NCI-H345 treated with DMSO at 0.1 percent for 48 hours (cell line): ENCODE measurements at regions not wholly inside any gene's neighbourhood (a gene's known extent, or its start where the extent isn't known, plus 50 kb on each side); places are given as distances from the start of the nearest gene placed in this dataset.

ENCODE experiments used
- DNase-seq: peaks from one replicate; lab custom pipeline; 2025; ENCODE audit not compliant: unreplicated experiment; lab: John Stamatoyannopoulos, UW

DNA sequence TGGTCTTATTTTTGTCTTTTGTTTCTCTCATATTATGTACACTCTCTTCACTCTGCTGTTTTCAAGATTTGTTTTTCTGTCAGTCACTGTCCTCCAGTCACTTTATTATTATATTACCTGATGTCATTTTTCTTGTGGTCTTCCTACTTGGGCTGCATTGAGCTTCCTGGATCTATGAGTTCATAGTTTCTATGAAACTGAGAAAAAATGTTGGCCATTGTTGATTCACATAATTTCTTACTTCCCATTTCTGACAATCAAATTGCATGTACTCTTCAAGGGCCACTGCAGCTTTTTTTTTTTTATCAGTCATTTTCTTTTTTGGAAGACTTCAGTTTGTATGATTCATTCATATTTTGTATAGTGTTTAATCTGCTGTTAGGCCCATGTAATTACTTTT is 1180.6 kb upstream of the GBE1 start:
- no peak for DNase-seq

DNA sequence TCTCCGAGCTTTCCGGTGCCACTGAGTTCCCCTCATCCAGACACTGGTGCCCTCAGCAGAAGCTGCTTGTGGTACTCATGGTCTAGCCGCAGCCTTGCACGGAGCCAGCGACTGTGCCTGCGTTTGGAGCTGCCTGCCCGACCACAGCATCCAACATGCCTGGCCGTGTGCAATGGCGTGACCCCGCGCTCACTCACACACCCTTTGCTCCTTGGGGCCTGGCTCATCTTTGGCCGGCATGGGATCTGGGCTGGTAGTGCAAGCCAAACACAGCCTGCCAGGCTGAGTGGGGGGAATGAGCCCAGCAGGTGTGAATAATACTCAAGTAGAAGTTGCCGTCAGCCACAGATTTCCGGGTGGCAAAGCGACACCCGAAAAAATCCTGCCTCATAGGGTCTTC is 1178.7 kb upstream of the GBE1 start:
- no peak for DNase-seq

DNA sequence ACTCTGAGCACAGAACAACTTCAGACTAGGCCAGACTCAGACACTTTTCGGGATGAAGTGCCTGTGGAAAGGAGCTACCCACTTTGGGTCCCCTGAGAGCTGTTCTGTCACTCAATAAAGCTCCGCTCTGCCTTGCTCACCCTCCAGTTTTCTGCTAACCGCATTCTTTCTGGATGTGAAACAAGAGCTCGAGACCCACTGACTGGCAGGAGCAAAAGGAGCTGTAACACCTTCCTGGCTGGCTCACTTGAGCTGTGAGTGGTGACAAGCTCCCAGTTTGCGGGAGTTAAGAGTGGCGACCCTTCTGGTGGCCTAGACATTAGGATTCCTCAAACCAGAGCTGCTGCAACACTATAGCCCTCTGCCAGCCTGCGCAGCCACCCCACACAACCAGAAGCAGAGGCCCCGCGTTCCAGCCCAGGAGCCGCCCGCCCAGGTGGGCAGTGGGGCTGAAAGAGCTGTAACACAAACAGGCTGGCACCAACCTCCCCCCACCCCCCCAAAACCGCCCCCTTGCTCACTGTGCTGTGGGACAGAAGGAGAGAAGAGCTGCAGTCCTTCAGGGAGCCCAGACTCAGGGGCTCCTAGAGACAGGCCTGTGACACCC is 1178.1 kb upstream of the GBE1 start:
- no peak for DNase-seq

DNA sequence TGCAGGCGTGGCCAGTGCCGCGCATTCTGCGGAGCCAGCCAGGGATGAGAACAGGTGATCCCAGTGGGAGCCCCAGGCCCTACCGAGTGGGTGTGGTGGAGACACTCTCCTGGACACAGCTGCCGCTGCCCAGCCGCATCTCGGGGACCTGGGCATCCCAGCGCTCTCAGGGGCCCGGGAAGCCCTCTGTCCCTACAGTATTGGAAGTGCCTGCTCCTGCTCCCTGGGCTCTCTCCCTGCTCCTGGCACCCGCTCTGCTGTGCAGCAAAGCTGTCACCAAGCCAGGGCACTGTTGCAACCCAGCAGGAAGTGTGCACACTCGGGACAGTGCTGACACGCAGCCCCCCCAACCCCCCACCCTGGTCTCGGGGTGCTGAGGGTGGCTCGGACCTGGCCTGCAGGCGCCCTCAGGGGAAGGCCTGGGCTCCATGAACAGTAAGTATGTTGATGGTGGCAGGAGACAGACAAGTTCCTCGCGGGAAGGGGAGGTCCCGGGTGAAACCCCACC is 1177.4 kb upstream of the GBE1 start:
- no peak for DNase-seq

DNA sequence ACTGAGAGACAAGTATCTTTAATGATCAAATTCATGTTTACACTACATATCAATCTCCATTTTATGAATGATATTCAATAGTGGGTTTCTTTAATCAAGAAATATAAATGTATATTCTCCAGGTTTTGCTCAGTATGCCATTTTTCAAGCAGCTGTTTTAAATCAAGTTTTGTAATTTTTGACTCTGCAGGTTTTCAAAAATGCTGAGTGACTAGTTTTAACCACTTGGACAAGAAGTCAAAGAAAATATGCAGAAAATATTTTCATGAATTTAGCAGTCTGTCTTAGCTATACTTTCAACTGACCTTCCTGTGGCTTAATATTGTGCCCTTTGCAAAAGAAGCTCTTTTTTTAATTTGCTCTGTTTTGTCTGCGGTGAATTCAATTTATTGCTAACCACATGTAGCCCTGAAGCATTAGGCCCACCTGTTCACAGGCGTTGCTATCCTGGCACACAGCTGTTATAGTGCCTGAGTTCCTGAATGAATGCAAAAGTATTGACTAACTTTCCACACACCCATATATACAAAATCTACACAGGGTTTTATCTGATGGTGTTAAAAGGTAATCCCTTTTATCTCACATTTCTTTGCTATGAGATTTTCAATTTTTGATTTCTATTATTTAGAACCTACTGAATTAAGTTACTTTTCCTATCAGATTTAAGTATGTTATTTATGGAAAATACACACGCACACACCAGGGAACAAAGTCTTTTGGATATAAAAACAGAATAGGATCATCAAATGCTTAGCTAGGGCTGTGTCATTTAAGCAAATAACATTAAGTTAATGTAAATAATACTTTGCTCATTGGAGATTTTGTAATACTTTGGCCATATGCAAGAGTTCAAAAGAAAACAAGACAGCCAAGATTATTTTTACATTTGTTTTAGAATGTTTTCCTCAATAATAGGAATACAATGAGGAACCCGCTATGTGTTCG is 1166.1 kb upstream of the GBE1 start:
- no peak for DNase-seq

DNA sequence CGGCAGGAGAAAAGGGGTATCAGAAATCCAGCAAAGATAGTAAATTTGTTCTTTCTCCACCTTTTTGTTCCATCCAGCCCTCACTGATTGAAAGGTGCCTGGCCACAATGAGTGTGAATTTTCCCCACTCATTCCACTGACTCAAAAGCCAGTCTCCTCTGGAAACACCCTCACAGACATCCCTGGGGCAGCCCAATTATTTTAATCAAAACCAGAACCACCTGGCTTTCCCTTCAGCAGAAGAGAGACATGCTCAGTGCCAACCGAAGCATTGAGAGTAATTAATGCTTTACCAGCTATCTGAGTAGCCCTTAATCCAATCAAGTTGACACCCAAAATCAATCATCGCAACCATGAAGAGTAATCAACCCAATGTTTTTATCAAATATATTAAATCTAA is 1129.6 kb upstream of the GBE1 start:
- no peak for DNase-seq

DNA sequence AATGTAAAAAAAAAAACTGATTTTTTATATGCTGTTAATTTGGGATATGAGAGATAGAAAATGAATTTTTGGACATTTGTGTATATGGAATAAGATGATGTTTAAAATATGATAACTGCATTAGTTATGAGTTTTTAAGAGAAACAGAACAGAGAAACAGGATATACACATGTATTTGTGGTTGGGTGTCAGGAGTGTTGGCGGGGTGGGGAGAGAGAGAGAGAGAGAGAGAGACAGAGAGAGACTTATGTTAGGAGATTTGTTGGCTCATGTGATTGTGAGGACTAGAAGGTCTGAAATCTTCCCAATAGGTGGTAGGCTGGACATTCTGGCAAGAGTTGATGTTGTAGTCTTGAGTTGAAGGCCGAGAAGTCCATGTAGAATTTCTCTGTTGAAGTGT is 1121.6 kb upstream of the GBE1 start:
- no peak for DNase-seq

DNA sequence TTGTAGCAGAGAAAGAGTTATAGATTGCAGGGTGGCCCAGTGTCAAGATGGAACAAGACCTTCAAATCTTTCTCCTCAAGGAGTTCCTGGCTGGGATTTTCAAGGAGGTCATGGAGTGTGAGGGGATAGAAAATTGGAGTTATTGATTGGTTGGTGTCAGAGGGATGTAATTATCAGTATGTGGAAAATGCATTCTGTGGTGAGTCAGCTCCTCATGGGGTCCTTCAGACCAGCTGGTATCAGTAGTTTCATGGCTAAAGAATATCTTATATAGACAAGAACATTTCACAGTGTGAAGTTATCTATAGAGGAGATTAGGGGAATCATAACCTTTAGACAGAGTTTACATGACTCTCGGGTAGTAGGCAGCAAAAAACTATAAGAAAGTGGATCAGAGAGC is 1114.0 kb upstream of the GBE1 start:
- DNase-seq, result no peak

DNA sequence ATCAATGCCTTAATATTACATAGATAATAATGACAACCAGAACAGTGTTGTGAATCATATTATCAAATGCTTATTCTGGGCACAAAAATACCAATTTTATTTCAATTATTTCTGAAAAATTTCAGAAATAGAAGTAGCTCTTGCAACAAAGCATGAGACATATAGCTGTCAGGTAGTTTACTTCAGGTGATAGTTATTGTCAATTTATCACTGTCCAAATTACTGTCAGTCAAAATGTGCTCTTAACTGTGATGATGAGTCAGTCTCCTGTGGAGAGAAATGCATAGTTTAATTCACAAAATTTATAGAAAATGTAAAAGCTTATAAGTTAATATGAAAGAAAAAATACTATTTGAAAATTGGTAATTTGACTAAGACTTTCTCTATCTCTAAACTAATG is 1078.4 kb upstream of the GBE1 start:
- no peak for DNase-seq

DNA sequence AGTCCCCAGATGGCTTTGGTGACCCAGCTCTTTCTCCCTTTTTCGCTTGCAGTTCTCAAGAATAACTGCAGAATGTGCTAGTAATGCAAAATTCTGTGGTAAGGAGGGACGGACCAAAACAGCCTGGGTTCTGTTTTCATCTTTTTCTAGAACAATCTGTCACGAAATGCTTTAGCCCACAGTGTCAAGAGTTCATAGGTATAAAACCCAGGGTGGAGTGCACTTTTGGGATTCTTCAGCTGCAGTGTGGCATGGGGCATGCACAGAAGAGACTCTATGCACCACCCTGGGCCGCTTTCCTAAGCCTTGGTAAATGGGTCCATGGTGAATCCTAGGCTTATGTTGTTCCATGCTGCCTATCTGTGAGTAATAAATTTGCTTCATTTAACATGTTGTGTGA is 1072.7 kb upstream of the GBE1 start:
- DNase-seq, result no peak

DNA sequence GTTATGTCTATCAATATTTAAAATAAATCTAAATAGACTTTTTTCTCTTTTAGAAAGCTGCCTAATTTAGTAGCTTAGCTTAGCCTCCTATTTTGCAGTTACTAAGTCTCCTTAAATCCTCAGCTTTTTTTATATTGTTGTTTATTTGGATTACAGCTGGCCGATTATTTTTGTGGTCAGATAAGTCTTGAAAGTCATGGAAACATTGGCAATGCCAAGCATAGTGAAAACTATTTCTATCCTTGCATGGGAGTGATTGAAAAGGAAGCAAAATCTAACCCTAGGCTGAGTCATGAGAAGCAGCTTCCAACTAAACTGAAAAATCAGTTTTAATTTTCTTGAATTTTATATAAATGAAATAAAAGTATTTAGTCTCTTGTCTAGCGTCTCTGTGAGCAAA is 1063.0 kb upstream of the GBE1 start:
- DNase-seq, result no peak

DNA sequence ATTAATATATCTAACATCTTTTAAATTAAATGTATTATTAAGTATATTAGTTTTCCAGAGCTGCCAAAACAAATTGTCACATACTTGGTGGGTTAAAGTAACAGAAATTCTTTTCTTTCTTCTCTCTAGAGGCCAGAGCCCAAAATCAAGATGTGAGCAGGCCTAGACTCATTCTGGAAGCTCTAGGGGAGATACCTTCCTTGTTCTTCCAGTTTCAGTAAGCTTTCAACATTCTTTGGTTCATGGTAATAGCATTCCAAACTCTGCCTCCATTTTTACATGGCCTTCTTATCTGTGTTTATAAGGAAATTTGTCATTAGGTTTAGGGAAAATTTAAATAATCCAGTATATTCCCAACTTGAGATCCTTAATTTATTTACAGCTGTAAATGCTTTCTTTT is 1054.6 kb upstream of the GBE1 start:
- no peak for DNase-seq

DNA sequence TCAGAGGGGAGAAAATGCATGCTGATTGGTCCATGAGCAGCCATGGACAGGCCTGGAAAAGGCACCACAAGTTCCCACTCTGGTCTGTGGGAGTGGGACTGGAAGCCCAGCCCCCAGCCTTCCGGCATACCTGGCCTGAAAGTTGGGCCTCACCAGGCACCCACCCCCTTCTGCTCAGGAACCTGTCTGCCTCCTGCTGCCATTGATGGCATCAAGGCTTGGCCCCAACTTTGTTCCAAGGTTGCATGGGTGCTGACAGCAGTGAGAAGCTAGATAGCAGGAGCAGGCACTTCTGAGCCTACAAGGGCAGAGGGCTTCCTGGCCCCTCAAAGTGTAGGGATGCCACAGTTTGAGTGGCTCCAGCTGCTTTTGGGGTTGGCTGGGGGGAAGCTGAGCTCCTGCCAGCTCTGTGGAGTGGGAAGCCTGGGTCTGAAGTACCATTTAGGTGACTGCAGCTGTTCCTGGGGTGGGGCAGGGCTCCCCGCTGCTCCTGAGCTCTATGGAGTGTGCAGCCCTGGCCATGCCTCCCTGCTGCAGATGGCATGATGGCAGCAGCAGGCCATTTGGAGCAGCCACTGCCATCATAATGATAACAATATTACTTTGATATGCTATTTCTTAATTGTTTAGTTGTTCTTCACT is 1054.1 kb upstream of the GBE1 start:
- no peak for DNase-seq

DNA sequence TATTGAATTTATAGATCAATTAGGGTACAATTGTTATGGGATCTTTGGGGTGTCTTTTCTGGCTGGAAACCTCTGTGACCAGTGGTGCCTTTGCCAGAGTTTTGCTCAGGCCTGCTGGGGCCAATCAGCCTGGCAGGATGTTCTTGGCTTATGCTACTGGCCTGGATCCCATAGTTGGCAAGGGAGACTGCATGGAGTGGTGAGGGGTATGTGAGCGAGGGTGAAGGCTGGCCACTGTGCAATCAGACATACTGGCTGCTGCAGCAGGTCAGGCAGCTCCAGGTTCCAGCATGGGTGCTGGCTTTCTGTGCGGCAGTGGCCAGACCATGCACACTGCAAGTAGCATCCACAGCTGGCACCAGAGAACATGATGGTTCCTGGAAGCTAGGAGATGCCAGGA is 1053.2 kb upstream of the GBE1 start:
- DNase-seq, result no peak

DNA sequence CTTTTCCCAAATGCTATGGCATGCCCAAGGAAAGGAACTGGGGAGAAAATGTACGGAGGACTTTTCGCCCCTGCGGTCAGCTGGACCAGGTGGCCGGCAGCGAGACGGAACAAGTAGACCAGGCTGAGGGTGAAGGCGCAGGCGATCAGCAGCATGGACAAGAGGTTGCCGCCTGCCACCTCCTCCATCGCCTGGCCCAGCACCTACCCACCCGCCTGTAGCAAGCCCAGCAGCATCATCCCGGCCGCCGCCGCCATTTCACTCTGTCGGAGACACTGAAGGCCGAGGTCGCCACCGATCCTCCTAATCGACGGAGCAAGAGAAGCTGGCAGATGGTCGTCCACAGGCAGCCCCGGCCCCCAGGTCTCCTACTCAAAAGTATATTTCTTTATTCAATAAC is 1046.3 kb upstream of the GBE1 start:
- no peak for DNase-seq

DNA sequence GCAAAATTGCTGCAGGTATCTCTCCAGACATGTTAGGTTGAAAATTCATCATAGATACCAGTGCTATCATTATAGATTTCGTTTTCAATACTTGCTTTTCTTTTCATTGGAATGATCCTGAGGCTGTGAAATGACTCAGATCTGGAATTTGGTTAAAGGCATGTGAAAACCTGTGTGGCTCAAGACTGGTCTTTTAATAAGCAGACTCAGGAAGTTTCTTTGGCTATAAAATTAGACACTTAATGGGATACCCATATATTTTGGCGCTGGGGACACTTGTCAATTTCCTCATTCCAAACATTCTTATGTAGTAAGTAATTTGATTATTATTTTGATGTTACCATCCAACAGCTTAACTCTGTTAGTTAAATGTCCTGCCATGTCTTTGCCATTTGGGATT is 1041.1 kb upstream of the GBE1 start:
- DNase-seq, result no peak

DNA sequence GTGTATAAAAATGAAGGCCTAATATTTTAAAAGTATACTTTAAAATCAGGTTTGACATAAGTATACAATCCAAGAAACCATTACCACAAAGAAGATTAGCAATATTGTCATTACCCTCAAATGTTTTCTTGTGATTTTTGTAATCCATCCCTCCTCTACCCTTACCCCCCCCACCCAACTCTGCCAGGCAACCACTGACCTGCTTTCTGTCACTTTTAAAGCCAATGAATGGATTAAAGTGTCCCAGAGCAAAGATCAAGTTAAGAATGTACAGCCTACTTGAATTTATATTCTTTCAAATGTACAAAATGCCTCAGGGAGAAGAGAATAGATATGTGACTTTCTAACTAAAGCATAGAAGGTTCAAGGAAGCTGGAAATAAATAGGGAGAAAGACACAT is 1038.8 kb upstream of the GBE1 start:
- no peak for DNase-seq

DNA sequence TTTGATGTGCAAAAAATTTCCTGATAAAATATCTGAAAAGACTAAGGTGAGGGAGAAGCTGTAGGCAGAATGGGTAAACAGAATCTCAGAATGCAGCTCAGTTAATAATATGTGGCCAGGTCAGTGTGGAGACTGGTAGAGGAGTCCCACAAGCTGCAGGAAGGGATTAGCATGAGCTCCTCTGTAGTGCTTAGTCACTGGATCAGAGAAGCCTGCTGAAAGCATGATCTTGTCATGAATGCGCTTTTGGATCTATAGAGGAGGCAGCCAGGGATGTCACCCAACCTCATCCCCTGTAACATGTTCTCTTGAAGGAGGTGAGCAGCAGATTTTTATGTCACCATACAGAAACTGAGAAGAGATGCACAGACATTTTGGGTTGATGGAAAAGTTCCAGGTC is 1035.3 kb upstream of the GBE1 start:
- no peak for DNase-seq

DNA sequence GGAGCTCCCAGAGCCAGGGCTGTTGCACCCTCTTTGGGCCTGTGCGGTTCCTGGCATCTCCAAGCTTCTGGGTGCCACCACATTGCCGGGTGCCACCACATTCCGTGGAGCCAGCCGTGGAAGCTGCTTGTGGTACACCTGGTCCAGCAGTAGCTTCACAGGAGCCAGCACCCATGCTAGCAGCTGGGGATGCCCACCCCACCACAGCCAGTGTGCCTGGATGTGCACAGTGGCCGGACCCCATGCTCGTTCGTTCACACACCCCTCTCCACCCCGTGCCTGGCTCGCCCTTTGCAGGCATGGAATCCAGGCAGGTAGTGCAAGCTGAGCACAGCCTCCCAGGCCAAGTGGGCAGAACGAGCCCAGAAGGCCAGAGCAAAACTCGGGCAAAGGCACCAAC is 1029.8 kb upstream of the GBE1 start:
- DNase-seq, result no peak

DNA sequence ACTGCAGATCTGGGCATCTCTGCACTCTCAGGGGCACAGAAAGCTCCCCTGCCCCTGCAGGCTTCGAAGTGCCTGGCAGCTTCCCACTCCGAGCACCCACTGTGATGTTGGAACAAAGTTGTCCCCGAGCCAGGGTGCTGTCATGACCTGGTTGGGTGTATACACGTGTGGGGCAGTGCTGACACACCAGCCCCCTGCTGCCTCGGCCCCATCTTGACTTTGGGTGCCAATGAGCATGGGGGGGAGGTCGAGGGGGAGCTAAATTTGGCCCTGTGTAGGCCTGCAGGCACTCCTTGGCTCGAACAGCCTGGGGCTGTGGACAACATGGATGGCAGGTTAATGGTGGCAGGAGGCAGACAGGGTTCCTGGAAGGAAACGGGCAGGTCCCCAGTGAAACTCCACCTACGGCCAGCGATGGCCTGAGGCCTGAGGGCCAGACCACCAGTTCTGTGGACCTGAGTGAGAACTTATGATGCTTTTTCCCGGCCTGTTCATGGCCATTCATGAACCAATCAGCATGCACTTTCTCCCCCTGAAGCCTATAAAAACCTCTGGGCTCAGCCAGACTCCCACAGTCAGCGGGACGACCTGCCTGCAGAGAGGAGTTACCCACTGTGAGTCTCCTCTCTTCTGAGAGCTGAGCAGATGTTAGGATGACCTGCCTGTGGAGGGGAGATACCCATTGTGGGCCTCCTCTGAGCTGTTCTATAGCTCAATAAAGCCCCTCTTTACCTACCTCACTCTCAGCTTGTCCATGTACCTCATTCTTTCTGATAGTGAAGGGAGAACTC is 1029.1 kb upstream of the GBE1 start:
- DNase-seq, result no peak

DNA sequence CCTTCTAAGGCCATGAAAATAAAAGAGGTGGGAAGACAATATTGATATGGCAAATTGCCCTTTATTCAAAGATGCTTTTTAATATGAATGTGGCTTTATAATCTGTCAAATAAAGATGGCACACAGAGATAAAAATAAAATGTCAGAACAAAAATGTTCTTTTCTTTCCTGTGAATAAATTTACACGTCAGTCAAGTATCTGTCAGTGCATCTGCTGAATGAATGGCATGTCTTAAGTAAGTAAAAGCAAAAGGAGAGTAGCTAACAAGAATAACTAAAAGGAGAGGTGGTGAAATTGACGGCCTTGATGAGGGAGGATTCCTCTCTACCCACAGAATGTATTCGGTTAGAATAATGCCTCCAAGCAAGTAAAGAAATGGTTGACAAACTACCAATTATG is 1021.7 kb upstream of the GBE1 start:
- DNase-seq, result no peak
